ENCODE measurements at regions not wholly inside any gene's neighbourhood (a gene's known extent, or its start where the extent isn't known, plus 50 kb on each side); places are given as distances from the start of the nearest gene placed in this dataset.
"Not testable (repeated sequence)": the region's sequence is repeated elsewhere in the genome, so short reads cannot be mapped to it uniquely, and the experiment has no call there.

GRCh38 chr15:83335542-83335941 is 51.1 kb upstream of the BNC1 start:
- not testable (repeated sequence) for DNase-seq (ENCODE audit: low read depth in 2 of 2)

GRCh38 chr15:83339396-83339795 is 54.9 kb upstream of the BNC1 start:
- no peak for DNase-seq (ENCODE audit: low read depth in 2 of 2)

GRCh38 chr15:83340087-83340486 is 55.6 kb upstream of the BNC1 start:
- no peak for DNase-seq (ENCODE audit: low read depth in 2 of 2)

GRCh38 chr15:83346342-83346741 is 61.9 kb upstream of the BNC1 start:
- no peak for DNase-seq (ENCODE audit: low read depth in 2 of 2)

- no peak for DNase-seq (ENCODE audit: low read depth in 2 of 2)
Observed at GRCh38 chr15:83352119-83352518, 67.7 kb upstream of the BNC1 start.

GRCh38 chr15:83356501-83357399 is 72.3 kb upstream of the BNC1 start:
- DNase-seq (ENCODE audit: low read depth in 2 of 2): no peak

GRCh38 chr15:83358972-83359564 is 74.6 kb upstream of the BNC1 start:
- DNase-seq (ENCODE audit: low read depth in 2 of 2): no peak

- DNase-seq (ENCODE audit: low read depth in 2 of 2): no peak
Observed at GRCh38 chr15:83362706-83363105, 78.2 kb upstream of the BNC1 start.

- DNase-seq (ENCODE audit: low read depth in 2 of 2): no peak
Observed at GRCh38 chr15:83364501-83364900, 80.0 kb upstream of the BNC1 start.

GRCh38 chr15:83365370-83365938 is 81.0 kb upstream of the BNC1 start:
- DNase-seq (ENCODE audit: low read depth in 2 of 2): peak; percentile 8 to 13

- DNase-seq (ENCODE audit: low read depth in 2 of 2): no peak
Observed at GRCh38 chr15:83372434-83372891, 74.7 kb upstream of the SH3GL3 start.

- no peak for DNase-seq (ENCODE audit: low read depth in 2 of 2)
Observed at GRCh38 chr15:83378921-83379578, 68.1 kb upstream of the SH3GL3 start.

GRCh38 chr15:83379579-83379959 is 67.6 kb upstream of the SH3GL3 start:
- DNase-seq (ENCODE audit: low read depth in 2 of 2): no peak

GRCh38 chr15:83380059-83380458 is 67.1 kb upstream of the SH3GL3 start:
- no peak for DNase-seq (ENCODE audit: low read depth in 2 of 2)

GRCh38 chr15:83380682-83381081 is 66.5 kb upstream of the SH3GL3 start:
- DNase-seq (ENCODE audit: low read depth in 2 of 2): peak; percentile 4 to 21

- DNase-seq (ENCODE audit: low read depth in 2 of 2): not testable (repeated sequence)
Observed at GRCh38 chr15:83383608-83384139, 63.5 kb upstream of the SH3GL3 start.

GRCh38 chr15:83396101-83396500 is 51.0 kb upstream of the SH3GL3 start:
- DNase-seq (ENCODE audit: low read depth in 2 of 2): no peak

All from stimulated activated CD4-positive, alpha-beta T cell treated with anti-CD3 and anti-CD28 coated beads, Interleukin-4, amount 100 ng/mL, for 48 hours (primary cell).